Suprapubic skin (tissue), 4 donors: ENCODE measurements at regions not wholly inside any gene's neighbourhood (a gene's known extent, or its start where the extent isn't known, plus 50 kb on each side); places are given as distances from the start of the nearest gene placed in this dataset.

Experiments used
- DNase-seq, 2 donors: peaks; one replicate each; pipeline ENCODE4 v3.0.0-alpha.2; 2019; ENCODE audit warnings: low spot score in 2 of 2
- H3K27ac ChIP-seq: fragments of 200-600 bp; sonication (generic); one replicate; pipeline ENCODE4 v1.5.1; 2019
- H3K27me3 ChIP-seq: fragments of 200-600 bp; sonication (generic); one replicate; pipeline ENCODE4 v1.5.1; 2019
- H3K36me3 ChIP-seq: fragments of 200-600 bp; sonication (generic); one replicate; pipeline ENCODE4 v1.5.1; 2019
- H3K4me1 ChIP-seq: fragments of 200-600 bp; sonication (generic); one replicate; pipeline ENCODE4 v1.5.1; 2019
- H3K4me3 ChIP-seq: fragments of 200-600 bp; sonication (generic); one replicate; pipeline ENCODE4 v1.5.1; 2019; ENCODE audit warnings: mild to moderate bottlenecking
- H3K9me3 ChIP-seq: fragments of 200-600 bp; sonication (generic); one replicate; pipeline ENCODE4 v1.5.1; 2019
- EP300 ChIP-seq: sonication (generic); formaldehyde crosslinking; IDR thresholded peaks from one replicate; pipeline ENCODE4 v1.6.1; 2017; ENCODE audit warnings: antibody characterized with exemption
- POLR2A ChIP-seq, 2 donors: fragments of 450-650 bp; IDR thresholded peaks; one replicate each; pipeline ENCODE4 v1.6.1; 2017; ENCODE audit warnings: antibody characterized with exemption in 2 of 2, mild to moderate bottlenecking in 2 of 2, moderate library complexity in 2 of 2
- POLR2AphosphoS5 ChIP-seq, 3 donors: sonication (generic); formaldehyde crosslinking; IDR thresholded peaks; one replicate each; pipeline ENCODE4 v1.6.1; 2017; ENCODE audit warnings: antibody characterized with exemption in 3 of 3
- WGBS: methylation state at CpG from one replicate; pipeline ENCODE4 v1.1.5; 2018; 5-methylcytosine and 5-hydroxymethylcytosine counted together
- TF ChIP-seq, protein P1 (sequence below), 2 donors: fragments of 200-600 bp in 1 of 2; fragments of 450-650 bp in 1 of 2; sonication (generic) in 1 of 2; IDR thresholded peaks; one replicate each; pipeline ENCODE4 v1.5.1; 2016 to 2019; ENCODE audit warnings: antibody characterized with exemption in 2 of 2, mild to moderate bottlenecking in 1 of 2, moderate library complexity in 1 of 2

DNA sequence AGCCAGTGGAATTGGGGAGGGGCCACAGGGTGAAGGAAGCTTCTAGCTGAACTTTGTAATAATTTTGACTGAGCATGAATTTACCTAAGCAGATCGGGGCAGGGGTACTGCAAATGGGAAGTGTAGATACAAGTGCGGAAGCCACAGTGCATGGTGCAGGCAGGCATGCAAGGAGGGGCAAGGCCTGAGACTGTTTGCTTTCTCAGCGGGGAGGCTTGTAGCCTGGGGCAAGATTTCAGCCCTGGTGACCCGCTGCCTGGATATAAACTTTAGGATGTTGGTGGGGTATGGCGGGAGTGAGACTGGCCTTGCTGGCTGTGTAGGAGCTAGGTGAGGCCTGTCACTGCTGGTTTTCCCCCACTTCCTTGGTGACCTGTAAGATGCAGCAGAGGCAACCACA, 266.4 kb upstream of the PREP start:
- H3K27me3 ChIP-seq = no peaks in the 10 kb centered on the region
- peaks cover 5% of the 10 kb centered on the region for H3K9me3 ChIP-seq

GRCh38 chr6:105667056-105667455, 264.2 kb upstream of the PREP start:
- TF ChIP-seq, protein P1, sequence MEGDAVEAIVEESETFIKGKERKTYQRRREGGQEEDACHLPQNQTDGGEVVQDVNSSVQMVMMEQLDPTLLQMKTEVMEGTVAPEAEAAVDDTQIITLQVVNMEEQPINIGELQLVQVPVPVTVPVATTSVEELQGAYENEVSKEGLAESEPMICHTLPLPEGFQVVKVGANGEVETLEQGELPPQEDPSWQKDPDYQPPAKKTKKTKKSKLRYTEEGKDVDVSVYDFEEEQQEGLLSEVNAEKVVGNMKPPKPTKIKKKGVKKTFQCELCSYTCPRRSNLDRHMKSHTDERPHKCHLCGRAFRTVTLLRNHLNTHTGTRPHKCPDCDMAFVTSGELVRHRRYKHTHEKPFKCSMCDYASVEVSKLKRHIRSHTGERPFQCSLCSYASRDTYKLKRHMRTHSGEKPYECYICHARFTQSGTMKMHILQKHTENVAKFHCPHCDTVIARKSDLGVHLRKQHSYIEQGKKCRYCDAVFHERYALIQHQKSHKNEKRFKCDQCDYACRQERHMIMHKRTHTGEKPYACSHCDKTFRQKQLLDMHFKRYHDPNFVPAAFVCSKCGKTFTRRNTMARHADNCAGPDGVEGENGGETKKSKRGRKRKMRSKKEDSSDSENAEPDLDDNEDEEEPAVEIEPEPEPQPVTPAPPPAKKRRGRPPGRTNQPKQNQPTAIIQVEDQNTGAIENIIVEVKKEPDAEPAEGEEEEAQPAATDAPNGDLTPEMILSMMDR (IDR thresholded peaks at IDR 0.05) = no peak
- TF ChIP-seq EP300 = no peak
- TF ChIP-seq POLR2AphosphoS5 (IDR thresholded peaks at IDR 0.05) = no peak
- no peak for TF ChIP-seq POLR2A (IDR thresholded peaks at IDR 0.05)
- Histone ChIP-seq H3K27ac (no peak overlapping the region), H3K4me3 (no peak overlapping the region), H3K4me1 (no peaks in the 10 kb centered on the region), H3K27me3 (no peaks in the 10 kb centered on the region), H3K36me3 (no peaks in the 10 kb centered on the region), H3K9me3 (peaks cover 6% of the 10 kb centered on the region)
- 92% methylated on average over 12 of the region's 12 CpGs for WGBS
- no peak for DNase-seq

More for the DNA sequence above, 266.4 kb upstream of the PREP start:
- Histone ChIP-seq H3K27ac (no peak overlapping the region), H3K4me3 (no peak overlapping the region), H3K4me1 (no peaks in the 10 kb centered on the region), H3K36me3 (no peaks in the 10 kb centered on the region)
- WGBS = 84% methylated on average over 5 of the region's 5 CpGs
- TF ChIP-seq EP300 = no peak
- TF ChIP-seq, protein P1 (IDR thresholded peaks at IDR 0.05) = no peak
- no peak for TF ChIP-seq POLR2A (IDR thresholded peaks at IDR 0.05)
- TF ChIP-seq POLR2AphosphoS5 (IDR thresholded peaks at IDR 0.05) = no peak
- no peak for DNase-seq

DNA sequence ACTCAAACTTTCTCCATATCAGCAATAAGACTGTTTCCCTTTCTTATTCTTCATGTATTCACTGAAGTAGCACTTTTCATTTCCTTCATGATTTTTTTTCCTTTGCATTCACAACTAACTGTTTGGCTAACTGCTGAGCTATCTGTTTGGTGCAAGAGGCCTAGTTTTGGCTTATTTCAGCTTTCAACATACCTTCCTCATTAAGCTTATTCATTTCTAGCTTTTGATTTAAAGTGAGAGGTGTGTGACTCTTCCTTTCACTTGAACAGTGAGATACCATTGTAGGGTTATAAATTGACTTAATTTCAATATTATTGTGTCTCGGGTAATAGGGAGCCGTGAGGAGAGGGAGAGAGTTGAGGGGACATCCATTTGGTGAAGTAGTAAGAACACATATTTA, 262.0 kb upstream of the PREP start:
- peaks cover 6% of the 10 kb centered on the region for H3K9me3 ChIP-seq
- H3K4me1 ChIP-seq = no peaks in the 10 kb centered on the region
- H3K36me3 ChIP-seq = no peaks in the 10 kb centered on the region
- TF ChIP-seq POLR2AphosphoS5 (IDR thresholded peaks at IDR 0.05) (no peak), POLR2A (IDR thresholded peaks at IDR 0.05) (no peak), EP300 (no peak)
- TF ChIP-seq, protein P1 (IDR thresholded peaks at IDR 0.05) = no peak
- no peak overlapping the region for H3K27ac ChIP-seq
- DNase-seq = no peak
- 91% methylated on average over 2 of the region's 2 CpGs for WGBS
- H3K27me3 ChIP-seq = no peaks in the 10 kb centered on the region
- no peak overlapping the region for H3K4me3 ChIP-seq

DNA sequence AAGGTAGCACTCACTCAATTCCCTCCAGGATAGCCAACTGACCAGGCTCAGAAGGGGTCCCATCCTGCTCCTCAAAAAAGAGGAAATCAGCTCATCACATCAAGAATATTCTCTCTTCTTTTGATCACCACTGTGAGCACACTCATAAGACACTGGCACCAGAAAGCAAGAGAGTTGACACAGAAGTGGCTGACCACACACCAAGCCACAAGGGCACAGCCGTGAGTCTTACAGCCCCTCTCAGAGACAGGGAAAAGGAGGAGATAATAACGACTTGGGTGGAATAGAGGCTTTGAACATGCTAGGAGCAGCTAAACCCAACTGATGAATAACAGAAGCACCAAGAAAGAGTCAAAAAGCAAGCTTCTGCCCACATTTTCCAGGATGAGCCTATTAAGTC, 249.1 kb upstream of the PREP start:
- no peaks in the 10 kb centered on the region for H3K36me3 ChIP-seq
- H3K4me1 ChIP-seq = no peaks in the 10 kb centered on the region
- 69% methylated on average over 2 of the region's 2 CpGs for WGBS
- no peak overlapping the region for H3K4me3 ChIP-seq
- H3K9me3 ChIP-seq = no peaks in the 10 kb centered on the region
- no peaks in the 10 kb centered on the region for H3K27me3 ChIP-seq
- TF ChIP-seq POLR2AphosphoS5 (IDR thresholded peaks at IDR 0.05) (no peak), POLR2A (IDR thresholded peaks at IDR 0.05) (no peak), EP300 (no peak)
- TF ChIP-seq, protein P1 (IDR thresholded peaks at IDR 0.05) = no peak
- no peak overlapping the region for H3K27ac ChIP-seq
- DNase-seq = no peak

DNA sequence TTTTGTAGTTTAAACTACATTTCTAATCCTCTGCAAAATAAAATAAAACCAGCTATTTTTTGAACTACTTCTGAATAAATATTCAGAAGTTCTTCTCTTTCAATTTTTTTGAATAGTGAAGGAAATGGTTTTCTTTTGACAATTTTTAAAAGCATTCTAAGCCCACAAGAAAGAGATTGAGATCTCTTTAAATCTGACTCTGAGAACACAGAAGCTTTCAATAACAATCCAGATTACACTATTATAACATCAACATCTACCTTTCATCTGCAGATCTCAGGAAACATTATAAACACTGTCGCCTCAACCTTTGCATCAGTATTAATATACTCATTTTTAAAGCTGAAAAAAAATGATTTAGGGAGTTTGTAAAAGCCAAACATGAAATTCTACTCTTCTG, 247.5 kb upstream of the PREP start:
- no peak overlapping the region for H3K4me3 ChIP-seq
- no peak for DNase-seq
- no peak overlapping the region for H3K27ac ChIP-seq
- H3K4me1 ChIP-seq = peaks cover 2% of the 10 kb centered on the region
- no peaks in the 10 kb centered on the region for H3K27me3 ChIP-seq
- WGBS = 84% methylated on average over 1 of the region's 1 CpG
- no peaks in the 10 kb centered on the region for H3K9me3 ChIP-seq
- TF ChIP-seq POLR2AphosphoS5 (IDR thresholded peaks at IDR 0.05) (no peak), EP300 (no peak), POLR2A (IDR thresholded peaks at IDR 0.05) (no peak)
- TF ChIP-seq, protein P1 (IDR thresholded peaks at IDR 0.05) = no peak
- no peaks in the 10 kb centered on the region for H3K36me3 ChIP-seq
